Jurkat, Clone E6-1 (cell line): ENCODE measurements at regions not wholly inside any gene's neighbourhood (a gene's known extent, or its start where the extent isn't known, plus 50 kb on each side); places are given as distances from the start of the nearest gene placed in this dataset.
"Not testable (repeated sequence)": the region's sequence is repeated elsewhere in the genome, so short reads cannot be mapped to it uniquely, and the experiment has no call there.

Source experiments
- DNase-seq: peaks from one replicate; pipeline ENCODE4 v3.0.0-alpha.2; 2011; ENCODE audit warnings: low read depth, low spot score
- H3K4me3 ChIP-seq: 2 replicates; pipeline ENCODE4 v1.5.1; 2011; ENCODE audit warnings: mild to moderate bottlenecking, low read length, control low read depth, moderate library complexity

GRCh38 chr18:64714086-64714485 is 565.2 kb upstream of the LINC00305 start:
- no peak overlapping the region for H3K4me3 ChIP-seq
- DNase-seq, result no peak

GRCh38 chr18:64713284-64713683 is 564.4 kb upstream of the LINC00305 start:
- no peak for DNase-seq

GRCh38 chr18:64712035-64712434 is 563.1 kb upstream of the LINC00305 start:
- DNase-seq, result no peak
- H3K4me3 ChIP-seq, result no peak overlapping the region

More at GRCh38 chr18:64713284-64713683, 564.4 kb upstream of the LINC00305 start:
- H3K4me3 ChIP-seq, result no peak overlapping the region

DNA sequence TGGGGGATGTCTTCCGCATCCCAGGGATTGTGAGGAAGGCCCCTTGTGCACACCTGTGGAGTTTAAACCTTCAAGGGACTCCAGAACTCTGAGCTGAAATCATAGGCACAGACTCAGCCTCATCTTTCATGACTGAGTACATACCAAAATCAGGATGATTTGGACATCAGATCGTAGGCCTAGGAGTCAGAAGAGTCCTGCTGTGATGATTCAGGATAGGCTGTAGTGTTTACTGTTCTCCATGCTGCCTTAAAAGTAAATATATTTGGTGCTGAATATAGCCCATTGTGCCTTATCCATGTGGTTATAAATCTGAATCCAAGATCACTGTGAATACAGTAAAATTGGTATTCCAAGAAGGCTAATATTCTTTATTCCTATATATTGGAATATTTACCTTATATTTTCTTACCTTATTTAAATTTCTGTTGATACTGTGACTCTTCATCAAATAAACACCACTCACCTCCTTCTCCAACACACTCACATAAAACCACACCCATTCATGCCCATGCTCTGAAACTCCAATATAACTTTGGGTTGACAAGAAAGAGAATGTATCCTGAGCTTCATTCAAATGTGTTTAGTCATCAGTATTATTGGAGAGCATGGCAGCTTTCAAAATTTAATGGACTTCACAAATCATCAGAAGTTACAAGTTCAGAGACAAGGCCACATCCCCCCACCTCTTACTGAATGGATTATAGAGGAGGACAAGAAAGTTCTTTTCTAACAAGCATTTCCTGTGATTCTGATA is 561.4 kb upstream of the LINC00305 start:
- no peak overlapping the region for H3K4me3 ChIP-seq
- DNase-seq, result no peak

DNA sequence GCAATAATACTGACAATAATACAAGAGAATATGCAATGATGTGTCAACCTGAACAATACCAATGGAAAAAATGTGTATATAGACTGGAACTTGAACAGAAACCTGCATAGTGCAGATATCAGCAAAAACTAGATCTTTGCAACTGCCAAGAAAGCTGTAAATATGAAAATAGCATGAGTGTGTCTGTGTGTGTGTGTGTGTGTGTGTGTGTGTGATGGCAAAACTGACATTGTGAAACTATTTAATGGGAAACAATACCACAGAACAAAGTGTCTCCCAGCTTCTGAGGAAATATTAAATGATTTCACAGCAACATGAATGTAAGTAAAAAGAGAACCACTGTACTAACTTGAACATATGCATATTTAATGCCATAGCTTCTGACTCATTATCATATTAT is 558.2 kb upstream of the LINC00305 start:
- DNase-seq, result no peak
- no peak overlapping the region for H3K4me3 ChIP-seq

DNA sequence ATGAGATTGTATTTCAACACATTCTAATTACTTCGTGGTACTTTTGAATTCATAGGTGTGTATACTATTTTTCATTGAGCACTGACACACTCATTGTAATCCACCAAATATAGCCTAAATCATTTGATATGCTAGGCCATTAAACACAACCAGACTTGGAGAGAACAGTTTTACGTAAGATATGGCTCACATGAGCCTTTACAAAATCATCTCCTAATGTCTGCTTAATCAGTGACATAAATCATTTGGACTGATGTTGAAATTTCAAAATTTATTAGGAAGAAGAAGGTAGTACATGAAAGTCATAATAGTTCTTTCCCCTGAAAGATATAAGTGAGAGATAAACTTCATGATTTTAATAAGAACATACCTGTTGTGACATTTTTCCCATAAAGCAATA is 550.2 kb upstream of the LINC00305 start:
- H3K4me3 ChIP-seq, result no peak overlapping the region
- no peak for DNase-seq

- DNase-seq, result peak; percentile 17
- H3K4me3 ChIP-seq, result no peak overlapping the region
Measured at GRCh38 chr18:64695851-64696553, 547.1 kb upstream of the LINC00305 start.

GRCh38 chr18:64693766-64694165 is 544.9 kb upstream of the LINC00305 start:
- no peak for DNase-seq
- H3K4me3 ChIP-seq, result no peak overlapping the region

DNA sequence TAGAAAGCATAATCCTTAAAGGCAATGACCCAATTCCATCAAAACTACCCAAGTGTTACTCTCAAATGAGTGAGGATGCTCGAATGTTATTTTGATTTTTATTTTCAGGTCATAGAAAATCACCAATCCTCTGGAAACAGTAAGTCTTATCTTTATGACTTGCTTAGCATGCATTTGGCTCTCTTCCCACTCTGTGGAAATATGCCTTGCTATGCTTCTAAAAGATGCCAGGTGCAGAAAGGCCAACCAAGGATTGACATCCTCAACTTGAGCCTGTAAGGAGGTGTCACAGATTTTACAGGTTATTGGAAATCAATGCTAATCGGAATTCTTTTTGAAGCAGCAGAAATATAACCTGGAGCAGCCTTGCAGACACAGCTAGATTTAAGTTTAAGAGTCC is 543.9 kb upstream of the LINC00305 start:
- DNase-seq, result no peak
- H3K4me3 ChIP-seq, result no peak overlapping the region

DNA sequence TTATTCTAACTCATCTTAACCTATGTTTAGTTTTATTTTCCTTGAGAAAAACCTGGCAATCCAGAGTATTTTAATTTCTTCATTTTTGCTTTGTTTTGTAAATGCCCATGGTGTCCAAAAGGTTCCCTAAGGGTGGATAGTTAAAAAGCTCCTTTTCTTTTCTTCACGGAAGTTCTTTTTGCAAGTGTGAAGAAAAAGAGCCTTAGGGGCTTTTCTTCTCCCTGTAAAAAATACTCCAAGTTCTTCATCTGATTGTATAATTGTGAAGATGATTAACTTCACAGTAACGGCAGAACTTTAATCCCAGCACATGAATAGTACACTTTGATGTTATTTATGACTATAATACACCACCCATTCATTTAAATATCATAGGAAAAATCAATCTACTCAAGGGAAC is 530.2 kb upstream of the LINC00305 start:
- no peak overlapping the region for H3K4me3 ChIP-seq
- no peak for DNase-seq

GRCh38 chr18:64678048-64678447 is 529.2 kb upstream of the LINC00305 start:
- no peak overlapping the region for H3K4me3 ChIP-seq
- no peak for DNase-seq

DNA sequence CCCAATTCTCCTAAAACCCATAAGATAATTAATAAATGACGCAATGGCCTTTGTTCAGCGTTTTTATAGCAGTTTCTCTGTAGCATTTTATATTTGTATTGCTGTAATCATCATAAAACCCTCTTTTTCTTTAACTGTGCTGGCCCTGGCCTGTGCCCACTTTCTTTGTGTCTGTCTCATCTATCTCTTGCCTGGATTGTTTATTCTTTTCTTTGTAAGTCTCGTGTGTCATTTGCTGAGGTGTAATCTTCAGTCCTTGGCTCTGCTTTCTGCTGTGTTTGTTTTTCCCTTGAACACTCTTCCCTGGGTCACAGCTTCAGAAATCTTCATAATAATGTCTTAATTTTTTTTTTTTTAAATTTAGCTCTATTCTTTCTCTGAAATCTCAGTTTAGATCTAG is 525.8 kb upstream of the LINC00305 start:
- no peak for DNase-seq
- no peak overlapping the region for H3K4me3 ChIP-seq

GRCh38 chr18:64671293-64671692 is 522.4 kb upstream of the LINC00305 start:
- not testable (repeated sequence) for DNase-seq, H3K4me3 ChIP-seq

DNA sequence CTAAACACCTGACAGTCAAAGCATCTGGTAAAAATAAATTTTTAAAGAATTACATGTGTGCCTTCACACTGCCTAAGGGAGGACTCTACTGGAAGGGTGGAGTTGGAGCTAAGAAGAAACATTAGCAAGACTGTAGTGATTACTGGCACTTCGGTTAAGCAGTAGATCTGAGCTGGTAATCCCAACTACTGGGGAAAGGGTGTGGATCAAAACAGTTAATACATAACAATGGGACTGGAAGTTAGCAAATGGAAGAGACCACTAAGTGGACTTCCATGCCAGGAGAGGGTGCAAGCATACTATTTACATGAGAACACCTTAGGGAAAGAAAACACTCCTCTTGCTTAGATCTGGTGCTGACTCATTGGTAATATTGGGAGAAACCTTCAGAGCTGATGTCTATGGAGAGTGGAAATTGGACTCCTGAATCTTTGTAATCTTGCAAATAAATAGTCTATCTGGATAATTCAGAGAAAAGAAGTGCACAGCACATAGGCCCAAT is 519.6 kb upstream of the LINC00305 start:
- no peak for DNase-seq
- H3K4me3 ChIP-seq, result no peak overlapping the region

- H3K4me3 ChIP-seq, result no peak overlapping the region
- no peak for DNase-seq
Measured at GRCh38 chr18:64663086-64663485, 514.2 kb upstream of the LINC00305 start.

GRCh38 chr18:64659196-64659595 is 510.3 kb upstream of the LINC00305 start:
- H3K4me3 ChIP-seq, result no peak overlapping the region
- DNase-seq, result no peak

- no peak for DNase-seq
- no peak overlapping the region for H3K4me3 ChIP-seq
Measured at GRCh38 chr18:64653068-64653467, 504.2 kb upstream of the LINC00305 start.

DNA sequence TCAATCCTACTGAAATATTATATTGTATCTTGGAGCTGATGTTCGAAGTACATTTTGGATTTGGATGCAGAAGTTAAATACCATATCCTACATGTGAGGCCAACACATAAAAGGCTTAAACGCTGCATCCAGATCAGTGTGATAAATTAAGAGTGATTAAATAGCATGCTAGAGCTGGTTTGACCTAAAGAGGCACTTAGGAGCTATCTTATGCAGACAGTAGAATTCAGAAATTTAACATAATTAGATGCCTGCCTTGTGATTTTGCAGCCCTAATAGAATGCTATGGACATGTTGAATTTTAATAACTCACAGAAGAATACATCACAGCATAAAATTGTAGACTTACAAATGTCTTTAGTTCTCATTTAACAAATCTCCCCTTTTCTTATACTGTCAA is 501.2 kb upstream of the LINC00305 start:
- no peak for DNase-seq
- H3K4me3 ChIP-seq, result no peak overlapping the region

DNA sequence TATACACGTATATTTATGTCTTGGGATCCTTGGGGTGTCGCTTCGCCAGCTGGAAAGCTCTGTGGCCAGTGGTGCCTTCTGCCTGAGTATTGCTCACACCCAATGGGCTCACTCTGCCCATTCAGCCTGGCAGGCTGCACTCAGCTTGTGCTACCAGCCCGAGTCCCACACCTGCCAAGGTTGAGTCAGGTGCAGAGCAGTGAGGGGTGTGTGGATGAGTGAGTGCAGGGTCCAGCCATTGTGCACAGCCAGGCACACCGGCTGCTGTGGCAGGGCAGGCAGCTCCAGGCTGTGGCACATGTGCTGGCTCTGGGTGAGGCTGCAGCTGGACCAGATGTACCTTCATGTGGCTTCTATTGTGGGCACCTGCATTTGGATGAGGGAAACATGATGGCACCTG is 496.9 kb upstream of the LINC00305 start:
- H3K4me3 ChIP-seq, result no peak overlapping the region
- DNase-seq, result no peak

DNA sequence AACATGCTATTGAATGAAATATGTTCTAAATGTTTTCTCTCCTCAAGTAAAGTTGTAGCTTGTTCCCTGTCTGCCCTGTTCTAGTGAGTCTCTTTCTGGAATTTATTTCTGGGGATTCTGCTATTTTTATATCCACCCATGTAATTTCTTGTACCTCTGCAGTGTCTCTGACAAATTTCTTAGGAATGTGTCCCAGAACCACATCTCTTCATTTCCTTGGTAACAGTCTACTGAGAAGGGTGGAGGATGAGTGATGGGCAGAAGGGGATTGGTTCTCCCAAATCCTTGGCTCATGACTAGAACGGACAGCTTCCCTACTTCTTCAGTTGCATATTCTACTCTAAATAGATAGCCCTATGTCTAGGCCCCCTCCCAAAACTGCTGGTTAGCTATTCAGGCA is 490.6 kb upstream of the LINC00305 start:
- DNase-seq, result no peak
- H3K4me3 ChIP-seq, result no peak overlapping the region
